Amniotic stem cell (primary cell): ENCODE measurements at regions not wholly inside any gene's neighbourhood (a gene's known extent, or its start where the extent isn't known, plus 50 kb on each side); places are given as distances from the start of the nearest gene placed in this dataset.

Experiments used
- DNase-seq: peaks from one replicate; lab custom pipeline; 2025; lab: John Stamatoyannopoulos, UW

GRCh38 chrX:45771560-45772340 is 571.1 kb upstream of the DIPK2B start:
- DNase-seq, result peak; percentile 17

- DNase-seq, result peak; percentile 88
Measured at GRCh38 chrX:45771114-45771513, 570.4 kb upstream of the DIPK2B start.

- peak; percentile 48 for DNase-seq
Measured at GRCh38 chrX:45769761-45770582, 569.3 kb upstream of the DIPK2B start.

GRCh38 chrX:45768666-45769236 is 568.1 kb upstream of the DIPK2B start:
- DNase-seq, result no peak

GRCh38 chrX:45766981-45767501 is 566.4 kb upstream of the DIPK2B start:
- DNase-seq, result no peak

GRCh38 chrX:45765767-45766166 is 565.1 kb upstream of the DIPK2B start:
- DNase-seq, result no peak

GRCh38 chrX:45765281-45765680 is 564.6 kb upstream of the DIPK2B start:
- DNase-seq, result no peak

- no peak for DNase-seq
Measured at GRCh38 chrX:45762699-45763647, 562.3 kb upstream of the DIPK2B start.

GRCh38 chrX:45761920-45762319 is 561.2 kb upstream of the DIPK2B start:
- DNase-seq, result no peak

- DNase-seq, result no peak
Measured at GRCh38 chrX:45760187-45760742, 559.6 kb upstream of the DIPK2B start.

- DNase-seq, result no peak
Measured at GRCh38 chrX:45758738-45759397, 558.2 kb upstream of the DIPK2B start.

GRCh38 chrX:45758319-45758718 is 557.6 kb upstream of the DIPK2B start:
- DNase-seq, result peak; percentile 59

- DNase-seq, result no peak
Measured at GRCh38 chrX:45757272-45757671, 556.6 kb upstream of the DIPK2B start.

GRCh38 chrX:45756557-45756956 is 555.9 kb upstream of the DIPK2B start:
- no peak for DNase-seq

- DNase-seq, result no peak
Measured at GRCh38 chrX:45755703-45756102, 555.0 kb upstream of the DIPK2B start.

GRCh38 chrX:45751156-45751555 is 550.5 kb upstream of the DIPK2B start:
- DNase-seq, result no peak

- DNase-seq, result no peak
Measured at GRCh38 chrX:45750639-45751038, 550.0 kb upstream of the DIPK2B start.

GRCh38 chrX:45749375-45749774 is 548.7 kb upstream of the DIPK2B start:
- no peak for DNase-seq

- no peak for DNase-seq
Measured at GRCh38 chrX:45748369-45748774, 547.7 kb upstream of the DIPK2B start.

- no peak for DNase-seq
Measured at GRCh38 chrX:45747905-45748304, 547.2 kb upstream of the DIPK2B start.

- DNase-seq, result no peak
Measured at GRCh38 chrX:45745479-45745878, 544.8 kb upstream of the DIPK2B start.
